Mucosa of gallbladder (tissue), 1 donor: ENCODE measurements at regions not wholly inside any gene's neighbourhood (a gene's known extent, or its start where the extent isn't known, plus 50 kb on each side); places are given as distances from the start of the nearest gene placed in this dataset.

Experiments
- DNase-seq: peaks from one replicate; pipeline ENCODE4 v3.0.0-alpha.2; 2020; ENCODE audit warnings: low spot score
- donor health status: DM: no; HTN: no; CAD: no.

- DNase-seq, result no peak
Observed at GRCh38 chr1:71267220-71267619, 186.4 kb upstream of the ZRANB2 start.

GRCh38 chr1:71264039-71264438 lies 183.2 kb upstream of the ZRANB2 start:
- DNase-seq, result no peak

- DNase-seq, result no peak
Observed at GRCh38 chr1:71262970-71263369, 182.1 kb upstream of the ZRANB2 start.

- no peak for DNase-seq
Observed at GRCh38 chr1:71252900-71253299, 172.1 kb upstream of the ZRANB2 start.

- DNase-seq, result no peak
Observed at GRCh38 chr1:71245246-71245645, 164.4 kb upstream of the ZRANB2 start.

GRCh38 chr1:71242239-71242638 lies 161.4 kb upstream of the ZRANB2 start:
- DNase-seq, result no peak

- DNase-seq, result no peak
Observed at GRCh38 chr1:71240656-71241055, 159.8 kb upstream of the ZRANB2 start.

GRCh38 chr1:71236503-71236902 lies 155.7 kb upstream of the ZRANB2 start:
- no peak for DNase-seq

- no peak for DNase-seq
Observed at GRCh38 chr1:71233645-71234044, 152.8 kb upstream of the ZRANB2 start.

- no peak for DNase-seq
Observed at GRCh38 chr1:71232786-71233185, 152.0 kb upstream of the ZRANB2 start.

GRCh38 chr1:71232166-71232763 lies 151.4 kb upstream of the ZRANB2 start:
- DNase-seq, result no peak

- DNase-seq, result no peak
Observed at GRCh38 chr1:71231751-71232150, 150.9 kb upstream of the ZRANB2 start.

- no peak for DNase-seq
Observed at GRCh38 chr1:71228742-71229365, 148.0 kb upstream of the ZRANB2 start.

- no peak for DNase-seq
Observed at GRCh38 chr1:71228241-71228640, 147.4 kb upstream of the ZRANB2 start.

GRCh38 chr1:71224741-71225377 lies 144.0 kb upstream of the ZRANB2 start:
- no peak for DNase-seq

- DNase-seq, result no peak
Observed at GRCh38 chr1:71223641-71224340, 143.0 kb upstream of the ZRANB2 start.

- no peak for DNase-seq
Observed at GRCh38 chr1:71222668-71223067, 141.8 kb upstream of the ZRANB2 start.

GRCh38 chr1:71210718-71211117 lies 129.9 kb upstream of the ZRANB2 start:
- no peak for DNase-seq

- no peak for DNase-seq
Observed at GRCh38 chr1:71203241-71203640, 122.4 kb upstream of the ZRANB2 start.

GRCh38 chr1:71200503-71200902 lies 119.7 kb upstream of the ZRANB2 start:
- no peak for DNase-seq

- no peak for DNase-seq
Observed at GRCh38 chr1:71196685-71197084, 115.8 kb upstream of the ZRANB2 start.

- DNase-seq, result peak; percentile 50
Observed at GRCh38 chr1:71193153-71193552, 112.3 kb upstream of the ZRANB2 start.

- no peak for DNase-seq
Observed at GRCh38 chr1:71191520-71191919, 110.7 kb upstream of the ZRANB2 start.
